GM12878 (cell line): ENCODE measurements at regions not wholly inside any gene's neighbourhood (a gene's known extent, or its start where the extent isn't known, plus 50 kb on each side); places are given as distances from the start of the nearest gene placed in this dataset.
A peak's percentile ranks its signal among the peaks of the same experiment; 100 is the strongest.

Experiments
- ATAC-seq: fragments of 200-7000 bp; cut with Tn5 transposase; 3 replicates; pipeline ENCODE4 v1.9.1; 2020; ENCODE audit warnings: mild to moderate bottlenecking, moderate library complexity
- BruUV-seq: library from RNA; stranded (reverse); fragments of 400-500 nt; replicated peaks from 2 replicates; lab custom pipeline; 2021; lab: Mats Ljungman, UMichigan
- CTCF ChIA-PET: fragments of 300-600 bp; sonication (Branson Sonifier 250); formaldehyde crosslinking; extraction: SDS; loops from one replicate; lab custom pipeline; 2021; ENCODE audit warnings: inconsistent platforms; lab: Yijun Ruan, JAX
- POLR2A ChIA-PET: fragments of 350-600 bp; formaldehyde crosslinking; extraction: SDS; loops from one replicate; lab custom pipeline; 2021; ENCODE audit warnings: inconsistent platforms; lab: Charles Lee
- RAD21 ChIA-PET: fragments of 300-600 bp; sonication (Branson Sonifier 250); formaldehyde crosslinking; loops from one replicate; lab custom pipeline; 2023; ENCODE audit warnings: antibody characterized with exemption; ENCODE audit not compliant: unreplicated experiment; lab: Charles Lee
- SMC1A ChIA-PET: fragments of 300-600 bp; sonication (Branson Sonifier 250); formaldehyde crosslinking; loops from one replicate; lab custom pipeline; 2023; ENCODE audit not compliant: unreplicated experiment, uncharacterized antibody; lab: Charles Lee
- DNase-seq: peaks from one replicate; pipeline ENCODE4 v3.0.0-alpha.2; 2011; ENCODE audit warnings: low read depth, low spot score
- FAIRE-seq: peaks from 3 replicates; lab custom pipeline; 2011; peaks lifted over from hg19 to GRCh38; lab: Jason Lieb, UNC
- H2AFZ ChIP-seq: 2 replicates; pipeline ENCODE4 v1.6.0; 2011; ENCODE audit warnings: low read depth, low read length, control low read depth; ENCODE audit not compliant: control insufficient read depth
- H3K27ac ChIP-seq: 2 replicates; pipeline ENCODE4 v1.5.1; 2011; ENCODE audit warnings: control low read depth; ENCODE audit not compliant: control insufficient read depth, insufficient read depth
- H3K27me3 ChIP-seq, 2 experiments: replicated peaks in 1 of 2; 2 replicates each; pipeline versions ENCODE4 v1.6.0 to v1.6.1; 2011; ENCODE audit warnings: low read length in 1 of 2; ENCODE audit not compliant: control insufficient read depth in 2 of 2, insufficient read depth in 2 of 2
- H3K36me3 ChIP-seq, 2 experiments: 2 replicates each; pipeline ENCODE4 v1.5.1; 2011; ENCODE audit warnings: low read length in 1 of 2; ENCODE audit not compliant: control insufficient read depth in 2 of 2, insufficient read depth in 2 of 2
- H3K4me1 ChIP-seq: 2 replicates; pipeline ENCODE4 v1.6.1; 2011; ENCODE audit warnings: mild to moderate bottlenecking, low read length, moderate library complexity, mixed read lengths; ENCODE audit not compliant: control insufficient read depth, insufficient read depth
- H3K4me2 ChIP-seq: 2 replicates; pipeline ENCODE4 v1.6.0; 2011; ENCODE audit warnings: control low read depth; ENCODE audit not compliant: control insufficient read depth, insufficient read depth
- H3K4me3 ChIP-seq: fragments of 200-600 bp; sonication (generic); 2 replicates; pipeline ENCODE4 v1.5.1; 2016
- H3K79me2 ChIP-seq: 2 replicates; pipeline ENCODE4 v1.6.0; 2011; ENCODE audit warnings: low read length; ENCODE audit not compliant: control insufficient read depth, insufficient read depth
- H3K9ac ChIP-seq: 2 replicates; pipeline ENCODE4 v1.8.0; 2011; ENCODE audit warnings: low read length, control low read depth, mixed read lengths; ENCODE audit not compliant: control insufficient read depth, insufficient read depth
- H3K9me3 ChIP-seq: replicated peaks from 3 replicates; pipeline ENCODE4 v1.5.1; 2011; ENCODE audit warnings: mild to moderate bottlenecking, low read length; ENCODE audit not compliant: control insufficient read depth, insufficient read depth
- H4K20me1 ChIP-seq: 2 replicates; pipeline ENCODE4 v1.6.0; 2011; ENCODE audit not compliant: control insufficient read depth, insufficient read depth
- BCL3 ChIP-seq: IDR thresholded peaks from 2 replicates; pipeline ENCODE4 v1.6.1; 2011; ENCODE audit warnings: borderline replicate concordance, low read depth, mild to moderate bottlenecking, moderate library complexity, low read length; ENCODE audit not compliant: insufficient read depth, poor library complexity, severe bottlenecking
- CBX3 ChIP-seq: fragments of 200-600 bp; sonication (generic); IDR thresholded peaks from 2 replicates; pipeline ENCODE4 v1.6.1; 2016; ENCODE audit warnings: low read depth, borderline replicate concordance
- MEF2A ChIP-seq: IDR thresholded peaks from 2 replicates; pipeline ENCODE4 v1.6.1; 2011; ENCODE audit warnings: low read depth, mild to moderate bottlenecking, low read length, moderate library complexity; ENCODE audit not compliant: insufficient read depth
- MTA2 ChIP-seq: fragments of 450-650 bp; IDR thresholded peaks from 2 replicates; pipeline ENCODE4 v1.6.1; 2016; ENCODE audit warnings: low read depth, mild to moderate bottlenecking, moderate library complexity
- MTA3 ChIP-seq: IDR thresholded peaks from 2 replicates; pipeline ENCODE4 v1.6.1; 2012; ENCODE audit warnings: low read length, inconsistent platforms, borderline replicate concordance
- PAX5 ChIP-seq: IDR thresholded peaks from 2 replicates; pipeline ENCODE4 v1.6.1; 2011; ENCODE audit warnings: low read depth, low read length, borderline replicate concordance
- WGBS: methylation state at CpG from one replicate; pipeline ENCODE4 v1.1.6; 2016; ENCODE audit warnings: low lambda C conversion rate; ENCODE audit not compliant: insufficient replicate concordance, insufficient coverage; ENCODE audit errors: missing lambda C conversion rate; 5-methylcytosine and 5-hydroxymethylcytosine counted together
- in situ Hi-C: fragments of 300-500 bp; cut with MboI; formaldehyde crosslinking; loops from 9 replicates; pipeline ENCODE4 v1.14.3; 2018; ENCODE audit warnings: mixed read lengths
- intact Hi-C: fragments of 100-400 bp; cut with micrococcal nuclease; formaldehyde crosslinking; loops from one replicate; pipeline ENCODE4 v1.14.2; 2022; ENCODE audit not compliant: unreplicated experiment
- TF ChIP-seq, protein P1 (sequence below), 3 experiments: IDR thresholded peaks in 2 of 3; conservative IDR thresholded peaks in 1 of 3; 2 replicates each; pipeline ENCODE4 v1.5.1; 2011; ENCODE audit warnings: low read depth in 3 of 3, low read length in 3 of 3, mild to moderate bottlenecking in 3 of 3, control low read depth in 2 of 3, moderate library complexity in 2 of 3, inconsistent platforms in 1 of 3, mixed read lengths in 1 of 3; ENCODE audit not compliant: control insufficient read depth in 2 of 3, insufficient read depth in 1 of 3; ENCODE audit errors: extremely low read depth in 1 of 3

DNA sequence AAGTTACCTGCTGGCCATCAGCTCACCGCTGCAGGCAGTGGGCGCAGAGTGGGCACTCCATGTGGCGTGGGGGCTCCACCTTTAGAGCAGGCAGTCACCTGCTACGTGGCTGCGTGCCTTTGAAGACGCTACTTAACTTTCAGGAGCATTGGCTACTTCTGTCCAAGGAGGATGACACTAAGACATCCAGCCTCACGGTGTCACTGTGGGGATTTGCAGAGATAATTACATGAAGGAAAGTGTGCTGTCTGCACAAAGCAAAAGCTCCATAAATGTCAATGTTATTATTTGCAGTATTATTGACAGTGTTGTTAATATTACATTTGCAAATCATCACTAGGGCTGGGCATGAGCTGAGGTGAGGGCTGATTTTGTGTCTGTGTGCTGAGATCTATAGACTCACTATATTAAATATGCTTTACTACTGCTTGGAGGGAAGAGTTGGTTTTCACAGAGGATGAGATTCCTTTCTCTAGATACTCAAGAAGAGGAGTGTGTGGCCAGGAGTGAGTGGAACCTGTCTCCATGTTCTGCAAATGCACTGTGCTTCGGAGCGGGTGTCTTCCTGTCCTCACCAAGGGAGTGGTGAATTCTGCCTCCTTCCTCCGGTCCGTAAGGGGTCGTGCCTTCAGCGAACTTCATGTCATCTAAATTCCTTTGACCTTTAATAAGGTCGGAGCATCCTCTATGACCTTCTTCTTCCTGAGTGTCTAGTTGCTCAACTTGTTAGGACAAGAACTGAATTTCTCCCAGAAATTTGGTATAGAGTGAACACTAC, 165.8 kb upstream of the SYNDIG1 start:
- WGBS: 38% methylated on average over 14 of the region's 14 CpGs
- Histone ChIP-seq H3K36me3 (no peaks in the 10 kb centered on the region), H4K20me1 (no peaks in the 10 kb centered on the region), H3K4me2 (no peak overlapping the region), H3K79me2 (no peaks in the 10 kb centered on the region), H3K4me3 (no peak overlapping the region), H3K4me1 (no peaks in the 10 kb centered on the region), H3K27me3 (no peaks in the 10 kb centered on the region), H3K9me3 (no peaks in the 10 kb centered on the region), H3K27ac (no peak overlapping the region), H2AFZ (no peak overlapping the region), H3K9ac (no peak overlapping the region)
- ChIA-PET RAD21 (no interaction called here), POLR2A (no interaction called here), CTCF (no interaction called here), SMC1A (no interaction called here)
- FAIRE-seq (no peak), DNase-seq (no peak), ATAC-seq (no peak)
- BruUV-seq: no TSS peak
- TF ChIP-seq BCL3: no peak
- TF ChIP-seq MTA3: no peak
- TF ChIP-seq, protein P1, sequence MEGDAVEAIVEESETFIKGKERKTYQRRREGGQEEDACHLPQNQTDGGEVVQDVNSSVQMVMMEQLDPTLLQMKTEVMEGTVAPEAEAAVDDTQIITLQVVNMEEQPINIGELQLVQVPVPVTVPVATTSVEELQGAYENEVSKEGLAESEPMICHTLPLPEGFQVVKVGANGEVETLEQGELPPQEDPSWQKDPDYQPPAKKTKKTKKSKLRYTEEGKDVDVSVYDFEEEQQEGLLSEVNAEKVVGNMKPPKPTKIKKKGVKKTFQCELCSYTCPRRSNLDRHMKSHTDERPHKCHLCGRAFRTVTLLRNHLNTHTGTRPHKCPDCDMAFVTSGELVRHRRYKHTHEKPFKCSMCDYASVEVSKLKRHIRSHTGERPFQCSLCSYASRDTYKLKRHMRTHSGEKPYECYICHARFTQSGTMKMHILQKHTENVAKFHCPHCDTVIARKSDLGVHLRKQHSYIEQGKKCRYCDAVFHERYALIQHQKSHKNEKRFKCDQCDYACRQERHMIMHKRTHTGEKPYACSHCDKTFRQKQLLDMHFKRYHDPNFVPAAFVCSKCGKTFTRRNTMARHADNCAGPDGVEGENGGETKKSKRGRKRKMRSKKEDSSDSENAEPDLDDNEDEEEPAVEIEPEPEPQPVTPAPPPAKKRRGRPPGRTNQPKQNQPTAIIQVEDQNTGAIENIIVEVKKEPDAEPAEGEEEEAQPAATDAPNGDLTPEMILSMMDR (IDR thresholded peaks at IDR 0.05 in 2 of 3, conservative IDR thresholded peaks at IDR 0.05 in 1 of 3; ENCODE audit: control insufficient read depth in 2 of 3, extremely low read depth in 1 of 3, insufficient read depth in 1 of 3, low read depth in 3 of 3, low read length in 3 of 3): 0 out of 6 replicates have a peak, but pooled peaks of 1 of the 3 experiments have one; percentile 4
- no peak for TF ChIP-seq PAX5
- TF ChIP-seq MTA2: no peak
- TF ChIP-seq MEF2A: no peak
- TF ChIP-seq CBX3: no peak
- in situ Hi-C loops (no loop called here), intact Hi-C loops (no loop called here)
